ENCODE measurements at regions not wholly inside any gene's neighbourhood (a gene's known extent, or its start where the extent isn't known, plus 50 kb on each side); places are given as distances from the start of the nearest gene placed in this dataset.

DNA sequence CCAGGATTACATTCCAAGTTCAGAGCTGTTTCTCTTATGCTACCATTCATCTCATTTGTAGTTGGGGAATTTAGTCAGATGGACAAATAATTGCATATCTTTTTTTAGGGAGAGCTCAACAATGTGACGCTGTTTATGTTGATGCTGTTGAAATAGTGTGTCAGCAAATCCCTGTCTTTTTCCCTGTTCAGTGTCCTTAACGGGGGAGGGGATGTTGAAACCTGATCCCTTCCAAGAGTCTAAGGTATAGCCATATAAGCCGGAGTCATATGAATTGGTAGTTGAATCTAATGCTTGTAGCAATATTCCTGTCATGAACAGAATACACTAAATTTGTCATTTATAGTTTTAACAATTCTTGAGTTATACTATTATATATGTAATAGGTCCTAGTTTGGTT is 293.5 kb upstream of the FAT1 start:
- H3K9me3 Mint-ChIP-seq: no peaks in the 10 kb centered on the region
- H3K4me1 Mint-ChIP-seq (ENCODE audit: low read depth): peaks cover 27% of the 10 kb centered on the region
- no peak overlapping the region for H3K27ac Mint-ChIP-seq
- DNase-seq: no peak
- TF ChIP-seq, protein P1, sequence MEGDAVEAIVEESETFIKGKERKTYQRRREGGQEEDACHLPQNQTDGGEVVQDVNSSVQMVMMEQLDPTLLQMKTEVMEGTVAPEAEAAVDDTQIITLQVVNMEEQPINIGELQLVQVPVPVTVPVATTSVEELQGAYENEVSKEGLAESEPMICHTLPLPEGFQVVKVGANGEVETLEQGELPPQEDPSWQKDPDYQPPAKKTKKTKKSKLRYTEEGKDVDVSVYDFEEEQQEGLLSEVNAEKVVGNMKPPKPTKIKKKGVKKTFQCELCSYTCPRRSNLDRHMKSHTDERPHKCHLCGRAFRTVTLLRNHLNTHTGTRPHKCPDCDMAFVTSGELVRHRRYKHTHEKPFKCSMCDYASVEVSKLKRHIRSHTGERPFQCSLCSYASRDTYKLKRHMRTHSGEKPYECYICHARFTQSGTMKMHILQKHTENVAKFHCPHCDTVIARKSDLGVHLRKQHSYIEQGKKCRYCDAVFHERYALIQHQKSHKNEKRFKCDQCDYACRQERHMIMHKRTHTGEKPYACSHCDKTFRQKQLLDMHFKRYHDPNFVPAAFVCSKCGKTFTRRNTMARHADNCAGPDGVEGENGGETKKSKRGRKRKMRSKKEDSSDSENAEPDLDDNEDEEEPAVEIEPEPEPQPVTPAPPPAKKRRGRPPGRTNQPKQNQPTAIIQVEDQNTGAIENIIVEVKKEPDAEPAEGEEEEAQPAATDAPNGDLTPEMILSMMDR (IDR thresholded peaks at IDR 0.05): no peak
- no peak overlapping the region for H3K4me3 Mint-ChIP-seq
- H3K27me3 Mint-ChIP-seq (ENCODE audit: insufficient read depth): peaks cover 17% of the 10 kb centered on the region
- H3K36me3 Mint-ChIP-seq (ENCODE audit: low read depth): no peaks in the 10 kb centered on the region

DNA sequence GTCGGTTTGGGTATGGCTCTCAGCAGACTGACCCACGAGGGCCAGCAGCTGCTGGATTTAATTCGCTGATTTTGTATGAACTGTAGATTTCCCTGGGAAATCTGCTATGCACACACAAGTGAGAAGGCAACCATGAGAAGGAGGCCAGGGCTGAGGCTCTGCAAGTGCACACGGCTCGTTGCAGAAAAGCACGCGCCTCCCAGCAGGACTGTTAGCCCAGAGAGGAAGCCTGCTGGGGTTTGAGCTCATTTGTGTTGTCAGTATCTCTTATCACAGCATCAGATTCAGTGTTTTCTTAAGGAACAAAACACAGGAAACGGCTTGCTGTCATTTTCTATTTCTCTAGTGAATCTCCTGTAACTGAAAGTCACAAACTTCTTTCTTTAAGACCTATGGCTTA is 296.2 kb upstream of the FAT1 start:
- peaks cover 4% of the 10 kb centered on the region; the same call in 1 of the 2 replicates for H3K27me3 Mint-ChIP-seq (ENCODE audit: insufficient read depth)
- TF ChIP-seq, protein P1 (IDR thresholded peaks at IDR 0.05): no peak
- H3K36me3 Mint-ChIP-seq (ENCODE audit: low read depth): no peaks in the 10 kb centered on the region
- no peak for DNase-seq
- peaks cover 27% of the 10 kb centered on the region for H3K4me1 Mint-ChIP-seq (ENCODE audit: low read depth)
- H3K9me3 Mint-ChIP-seq: no peaks in the 10 kb centered on the region
- no peak overlapping the region for H3K27ac Mint-ChIP-seq
- H3K4me3 Mint-ChIP-seq: no peak overlapping the region

- H3K27ac Mint-ChIP-seq: no peak overlapping the region
- no peaks in the 10 kb centered on the region for H3K9me3 Mint-ChIP-seq
- no peak overlapping the region for H3K4me3 Mint-ChIP-seq
- no peaks in the 10 kb centered on the region for H3K36me3 Mint-ChIP-seq (ENCODE audit: low read depth)
- peaks cover 27% of the 10 kb centered on the region for H3K4me1 Mint-ChIP-seq (ENCODE audit: low read depth)
- H3K27me3 Mint-ChIP-seq (ENCODE audit: insufficient read depth): peaks cover 4% of the 10 kb centered on the region; the same call in 1 of the 2 replicates
- DNase-seq: no peak
- TF ChIP-seq, protein P1 (IDR thresholded peaks at IDR 0.05): no peak
Observed at GRCh38 chr4:187020676-187021075, 297.0 kb upstream of the FAT1 start.

- DNase-seq: no peak
- Mint-ChIP-seq H3K27me3 (ENCODE audit: insufficient read depth) (peaks cover 4% of the 10 kb centered on the region; the same call in 1 of the 2 replicates), H3K9me3 (no peaks in the 10 kb centered on the region), H3K36me3 (ENCODE audit: low read depth) (peaks cover 7% of the 10 kb centered on the region; the same call in 1 of the 2 replicates), H3K4me3 (no peak overlapping the region), H3K27ac (no peak overlapping the region), H3K4me1 (ENCODE audit: low read depth) (peaks cover 18% of the 10 kb centered on the region)
- TF ChIP-seq, protein P1 (IDR thresholded peaks at IDR 0.05): no peak
Observed at GRCh38 chr4:187021436-187022205, 298.0 kb upstream of the FAT1 start.

GRCh38 chr4:187027272-187027671 is 303.6 kb upstream of the FAT1 start:
- H3K4me3 Mint-ChIP-seq: peak overlapping the region; percentile 60; the same call in 1 of the 2 replicates
- H3K9me3 Mint-ChIP-seq: no peaks in the 10 kb centered on the region; the same call in 1 of the 2 replicates
- TF ChIP-seq, protein P1 (IDR thresholded peaks at IDR 0.05): no peak
- H3K36me3 Mint-ChIP-seq (ENCODE audit: low read depth): peaks cover 7% of the 10 kb centered on the region; the same call in 1 of the 2 replicates
- no peak overlapping the region for H3K27ac Mint-ChIP-seq
- no peak for DNase-seq
- peaks cover 5% of the 10 kb centered on the region for H3K27me3 Mint-ChIP-seq (ENCODE audit: insufficient read depth)
- peaks cover 15% of the 10 kb centered on the region for H3K4me1 Mint-ChIP-seq (ENCODE audit: low read depth)

Measured in HFFc6 (cell line).